SK-N-SH treated with all-trans-retinoic acid at 6 μM for 48 hours (cell line): ENCODE measurements at regions not wholly inside any gene's neighbourhood (a gene's known extent, or its start where the extent isn't known, plus 50 kb on each side); places are given as distances from the start of the nearest gene placed in this dataset.

ENCODE experiments used
- ATAC-seq: fragments of 200-7000 bp; cut with Tn5 transposase; 3 replicates; pipeline ENCODE4 v1.9.1; 2020; ENCODE audit warnings: mild to moderate bottlenecking, moderate library complexity
- ARNTL ChIP-seq: fragments of 450-650 bp; formaldehyde crosslinking; IDR thresholded peaks from 2 replicates; pipeline ENCODE4 v1.5.0; 2020; ENCODE audit warnings: low read depth, mild to moderate bottlenecking, moderate library complexity, borderline replicate concordance
- BACH2 ChIP-seq: fragments of 250-450 bp; sonication (Bioruptor Pico); IDR thresholded peaks from 2 replicates; pipeline ENCODE4 v1.9.0; 2021; ENCODE audit warnings: mild to moderate bottlenecking, borderline replicate concordance
- CREB5 ChIP-seq: fragments of 250-450 bp; sonication (Bioruptor Pico); IDR thresholded peaks from 2 replicates; pipeline ENCODE4 v1.5.1; 2020; ENCODE audit warnings: low read depth, mild to moderate bottlenecking, moderate library complexity
- CSDC2 ChIP-seq: fragments of 250-450 bp; sonication (Bioruptor Pico); IDR thresholded peaks from 2 replicates; pipeline ENCODE4 v1.5.0; 2020; ENCODE audit warnings: mild to moderate bottlenecking, moderate library complexity
- CSRNP3 ChIP-seq: fragments of 250-450 bp; sonication (Bioruptor Pico); IDR thresholded peaks from 2 replicates; pipeline ENCODE4 v1.5.1; 2021; ENCODE audit warnings: mild to moderate bottlenecking, moderate library complexity
- ESRRG ChIP-seq: fragments of 250-450 bp; sonication (Bioruptor Pico); IDR thresholded peaks from 2 replicates; pipeline ENCODE4 v1.6.1; 2021; ENCODE audit warnings: mild to moderate bottlenecking
- GLIS3 ChIP-seq: fragments of 250-450 bp; sonication (Bioruptor Pico); IDR thresholded peaks from 2 replicates; pipeline ENCODE4 v1.5.0; 2020; ENCODE audit warnings: mild to moderate bottlenecking, moderate library complexity
- PATZ1 ChIP-seq: fragments of 250-450 bp; sonication (Bioruptor Pico); IDR thresholded peaks from 2 replicates; pipeline ENCODE4 v1.8.0; 2020; ENCODE audit warnings: mild to moderate bottlenecking, moderate library complexity, borderline replicate concordance
- POU6F1 ChIP-seq: fragments of 250-450 bp; sonication (Bioruptor Pico); IDR thresholded peaks from 2 replicates; pipeline ENCODE4 v1.8.0; 2021; ENCODE audit warnings: low read depth, mild to moderate bottlenecking, moderate library complexity, borderline replicate concordance
- PPARA ChIP-seq: fragments of 250-450 bp; sonication (Bioruptor Pico); IDR thresholded peaks from 2 replicates; pipeline ENCODE4 v1.5.0; 2020; ENCODE audit warnings: mild to moderate bottlenecking, borderline replicate concordance
- RARB ChIP-seq: fragments of 250-450 bp; sonication (Bioruptor Pico); IDR thresholded peaks from 2 replicates; pipeline ENCODE4 v1.8.0; 2021; ENCODE audit warnings: mild to moderate bottlenecking, moderate library complexity
- SNAI2 ChIP-seq: fragments of 250-450 bp; sonication (Bioruptor Pico); IDR thresholded peaks from 2 replicates; pipeline ENCODE4 v1.5.0; 2020; ENCODE audit warnings: mild to moderate bottlenecking, moderate library complexity
- TCF4 ChIP-seq: fragments of 250-450 bp; sonication (Bioruptor Pico); IDR thresholded peaks from 2 replicates; pipeline ENCODE4 v1.8.0; 2021; ENCODE audit warnings: mild to moderate bottlenecking, moderate library complexity, borderline replicate concordance
- TOX ChIP-seq: fragments of 250-450 bp; sonication (Bioruptor Pico); IDR thresholded peaks from 2 replicates; pipeline ENCODE4 v1.8.0; 2021; ENCODE audit warnings: mild to moderate bottlenecking, moderate library complexity, borderline replicate concordance
- TSHZ2 ChIP-seq: fragments of 250-450 bp; sonication (Bioruptor Pico); IDR thresholded peaks from 2 replicates; pipeline ENCODE4 v1.5.0; 2020; ENCODE audit warnings: mild to moderate bottlenecking, moderate library complexity
- ZC3H10 ChIP-seq: fragments of 250-450 bp; sonication (Bioruptor Pico); IDR thresholded peaks from 2 replicates; pipeline ENCODE4 v1.5.1; 2021; ENCODE audit warnings: mild to moderate bottlenecking, moderate library complexity
- ZFP3 ChIP-seq: fragments of 250-450 bp; sonication (Bioruptor Pico); IDR thresholded peaks from 2 replicates; pipeline ENCODE4 v1.5.0; 2020; ENCODE audit warnings: mild to moderate bottlenecking, moderate library complexity
- ZFP30 ChIP-seq: fragments of 450-650 bp; formaldehyde crosslinking; IDR thresholded peaks from 2 replicates; pipeline ENCODE4 v1.5.0; 2022; ENCODE audit warnings: mild to moderate bottlenecking, moderate library complexity
- ZNF565 ChIP-seq: fragments of 450-650 bp; formaldehyde crosslinking; conservative IDR thresholded peaks from 2 replicates; pipeline ENCODE4 v1.5.0; 2020; ENCODE audit warnings: low read depth, mild to moderate bottlenecking, moderate library complexity
- ZNF70 ChIP-seq: fragments of 450-650 bp; formaldehyde crosslinking; IDR thresholded peaks from 2 replicates; pipeline ENCODE4 v1.5.0; 2020; ENCODE audit warnings: mild to moderate bottlenecking, moderate library complexity
- ZNF8 ChIP-seq: fragments of 450-650 bp; formaldehyde crosslinking; IDR thresholded peaks from 2 replicates; pipeline ENCODE4 v1.5.0; 2020; ENCODE audit warnings: mild to moderate bottlenecking, moderate library complexity

- no peak for TF ChIP-seq CREB5
These were observed 69.8 kb upstream of the BOC start for GRCh38 chr3:113141543-113141942.

GRCh38 chr3:113142476-113142875, 68.9 kb upstream of the BOC start:
- no peak for ATAC-seq
- no peak for TF ChIP-seq POU6F1 (CRISPR knock-in tag)
- TF ChIP-seq CREB5, result no peak
- TF ChIP-seq TOX (CRISPR knock-in tag), result no peak
- TF ChIP-seq ZFP3, result no peak
- TF ChIP-seq ARNTL (CRISPR knock-in tag), result no peak
- no peak for TF ChIP-seq SNAI2
- TF ChIP-seq TCF4 (CRISPR knock-in tag), result no peak
- no peak for TF ChIP-seq ZNF8 (CRISPR knock-in tag)
- no peak for TF ChIP-seq CSDC2 (CRISPR knock-in tag)
- TF ChIP-seq CSRNP3 (CRISPR knock-in tag), result no peak
- no peak for TF ChIP-seq PPARA (CRISPR knock-in tag)
- no peak for TF ChIP-seq ESRRG (CRISPR knock-in tag)
- TF ChIP-seq GLIS3, result no peak
- no peak for TF ChIP-seq ZNF565 (CRISPR knock-in tag)
- TF ChIP-seq ZC3H10 (CRISPR knock-in tag), result no peak

More at GRCh38 chr3:113141543-113141942, 69.8 kb upstream of the BOC start:
- no peak for ATAC-seq

GRCh38 chr3:113143353-113143752, 68.0 kb upstream of the BOC start:
- TF ChIP-seq TOX (CRISPR knock-in tag) (no peak), PPARA (CRISPR knock-in tag) (no peak), ZFP3 (no peak), ZFP30 (CRISPR knock-in tag) (no peak), TSHZ2 (CRISPR knock-in tag) (no peak), RARB (no peak), TCF4 (CRISPR knock-in tag) (no peak), BACH2 (no peak), PATZ1 (CRISPR knock-in tag) (no peak), ZNF70 (CRISPR knock-in tag) (no peak), CSRNP3 (CRISPR knock-in tag) (no peak), SNAI2 (no peak), CREB5 (no peak)
- ATAC-seq, result no peak
